ENCODE measurements at regions not wholly inside any gene's neighbourhood (a gene's known extent, or its start where the extent isn't known, plus 50 kb on each side); places are given as distances from the start of the nearest gene placed in this dataset.

DNA sequence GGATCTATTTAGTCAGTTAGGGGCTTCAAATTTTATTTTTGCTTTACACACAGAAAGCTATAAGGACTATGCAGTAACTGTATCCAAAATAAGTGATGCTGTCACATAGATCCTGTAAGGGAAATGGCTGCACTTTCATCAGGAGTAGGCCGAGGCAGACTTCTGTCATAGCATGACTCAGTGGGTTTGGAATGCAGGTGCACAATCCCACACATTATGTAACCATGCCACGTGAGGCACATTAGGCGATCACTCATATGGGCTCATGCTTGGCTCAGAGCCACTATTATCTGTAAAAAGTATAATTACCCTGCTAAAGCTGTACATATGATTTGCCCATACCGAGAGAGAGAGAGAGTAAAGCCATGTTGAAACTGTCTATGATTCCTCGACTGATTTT, 1189.4 kb upstream of the EYS start:
- H3K27me3 ChIP-seq (ENCODE audit: control insufficient read depth in 1 of 2, insufficient read depth in 2 of 2, low read length in 2 of 2), result no peaks in the 10 kb centered on the region
- no peaks in the 10 kb centered on the region for H3K9me3 ChIP-seq (ENCODE audit: control insufficient read depth in 2 of 2, low read length in 2 of 2)
- H3K4me3 ChIP-seq (ENCODE audit: low read length in 2 of 2), result no peak overlapping the region
- H3K9ac ChIP-seq (ENCODE audit: low read length in 2 of 2), result no peak overlapping the region
- no peaks in the 10 kb centered on the region for H3K4me1 ChIP-seq (ENCODE audit: control insufficient read depth, insufficient read depth, low read length)
- H3K36me3 ChIP-seq (ENCODE audit: control insufficient read depth in 2 of 2, insufficient read depth in 2 of 2, low read length in 2 of 2), result no peaks in the 10 kb centered on the region
- H3K27ac ChIP-seq (ENCODE audit: low read length), result no peak overlapping the region

DNA sequence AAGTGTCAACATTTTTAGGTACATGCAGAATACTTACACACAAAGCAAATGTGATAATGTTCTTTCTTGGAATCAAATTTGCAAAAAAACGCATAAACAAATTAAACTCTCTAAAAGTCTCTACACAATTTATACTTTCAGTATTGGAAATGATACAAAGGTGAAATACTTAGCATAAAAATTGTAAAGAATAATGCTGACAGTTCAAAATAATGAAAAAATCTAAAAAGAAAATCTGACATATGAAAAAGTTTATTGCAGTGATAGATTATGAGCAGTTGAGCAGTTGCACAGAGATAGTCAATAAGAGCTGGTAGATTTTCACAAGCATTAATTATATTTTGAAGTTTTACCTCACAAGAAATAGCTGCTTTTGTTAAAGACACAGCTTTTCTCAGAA, 1176.4 kb upstream of the EYS start:
- Histone ChIP-seq H3K4me1 (ENCODE audit: control insufficient read depth, insufficient read depth, low read length) (no peaks in the 10 kb centered on the region), H3K9ac (ENCODE audit: low read length in 2 of 2) (no peak overlapping the region), H3K27ac (ENCODE audit: low read length) (no peak overlapping the region), H3K4me3 (ENCODE audit: low read length in 2 of 2) (no peak overlapping the region), H3K36me3 (ENCODE audit: control insufficient read depth in 2 of 2, insufficient read depth in 2 of 2, low read length in 2 of 2) (no peaks in the 10 kb centered on the region), H3K9me3 (ENCODE audit: control insufficient read depth in 2 of 2, low read length in 2 of 2) (peaks cover 0 to 4% of the 10 kb centered on the region in 2 donors), H3K27me3 (ENCODE audit: control insufficient read depth in 1 of 2, insufficient read depth in 2 of 2, low read length in 2 of 2) (no peaks in the 10 kb centered on the region)

DNA sequence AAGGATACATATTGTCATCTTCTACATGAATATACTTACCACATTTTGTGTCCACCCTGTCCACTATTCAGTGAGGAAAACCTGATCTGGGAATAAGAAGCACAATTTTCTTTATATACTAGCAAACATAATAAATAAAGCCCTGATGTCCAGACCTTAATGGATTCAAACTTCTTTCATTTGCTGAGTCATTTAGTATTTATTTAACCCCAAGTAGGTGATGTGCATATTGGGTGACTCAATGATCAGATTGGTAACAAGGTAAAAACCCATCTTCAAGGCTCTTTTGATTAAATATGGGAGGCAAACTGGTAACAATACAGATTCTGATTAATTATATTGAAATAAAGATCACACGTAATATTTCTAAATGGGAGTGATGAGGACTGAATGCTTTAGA, 1159.8 kb upstream of the EYS start:
- H3K4me3 ChIP-seq (ENCODE audit: low read length in 2 of 2), result no peak overlapping the region
- no peaks in the 10 kb centered on the region for H3K4me1 ChIP-seq (ENCODE audit: control insufficient read depth, insufficient read depth, low read length)
- no peak overlapping the region for H3K27ac ChIP-seq (ENCODE audit: low read length)
- H3K9me3 ChIP-seq (ENCODE audit: control insufficient read depth in 2 of 2, low read length in 2 of 2), result no peaks in the 10 kb centered on the region
- H3K9ac ChIP-seq (ENCODE audit: low read length in 2 of 2), result no peak overlapping the region
- no peaks in the 10 kb centered on the region for H3K27me3 ChIP-seq (ENCODE audit: control insufficient read depth in 1 of 2, insufficient read depth in 2 of 2, low read length in 2 of 2)
- no peaks in the 10 kb centered on the region for H3K36me3 ChIP-seq (ENCODE audit: control insufficient read depth in 2 of 2, insufficient read depth in 2 of 2, low read length in 2 of 2)

DNA sequence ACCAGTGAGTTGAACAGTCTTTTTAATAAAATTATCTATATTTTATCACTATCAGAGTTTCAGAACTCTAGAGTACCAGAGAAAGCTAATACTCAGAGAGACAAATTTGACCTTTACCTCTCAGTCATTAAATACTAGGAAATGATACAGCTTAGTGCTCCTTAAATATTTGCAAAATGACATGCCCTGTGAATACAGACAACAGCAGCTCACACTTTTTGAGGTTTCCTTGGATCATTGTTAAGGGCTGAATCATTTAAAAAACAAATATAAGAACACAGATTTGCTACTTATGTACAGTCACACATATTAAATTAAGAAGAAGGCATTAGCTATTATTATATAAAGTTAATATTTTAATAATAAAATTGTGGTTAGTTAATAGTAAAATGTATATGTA, 1158.7 kb upstream of the EYS start:
- Histone ChIP-seq H3K36me3 (ENCODE audit: control insufficient read depth in 2 of 2, insufficient read depth in 2 of 2, low read length in 2 of 2) (no peaks in the 10 kb centered on the region), H3K9me3 (ENCODE audit: control insufficient read depth in 2 of 2, low read length in 2 of 2) (no peaks in the 10 kb centered on the region), H3K9ac (ENCODE audit: low read length in 2 of 2) (no peak overlapping the region), H3K27ac (ENCODE audit: low read length) (no peak overlapping the region), H3K4me1 (ENCODE audit: control insufficient read depth, insufficient read depth, low read length) (no peaks in the 10 kb centered on the region), H3K27me3 (ENCODE audit: control insufficient read depth in 1 of 2, insufficient read depth in 2 of 2, low read length in 2 of 2) (no peaks in the 10 kb centered on the region), H3K4me3 (ENCODE audit: low read length in 2 of 2) (no peak overlapping the region)

DNA sequence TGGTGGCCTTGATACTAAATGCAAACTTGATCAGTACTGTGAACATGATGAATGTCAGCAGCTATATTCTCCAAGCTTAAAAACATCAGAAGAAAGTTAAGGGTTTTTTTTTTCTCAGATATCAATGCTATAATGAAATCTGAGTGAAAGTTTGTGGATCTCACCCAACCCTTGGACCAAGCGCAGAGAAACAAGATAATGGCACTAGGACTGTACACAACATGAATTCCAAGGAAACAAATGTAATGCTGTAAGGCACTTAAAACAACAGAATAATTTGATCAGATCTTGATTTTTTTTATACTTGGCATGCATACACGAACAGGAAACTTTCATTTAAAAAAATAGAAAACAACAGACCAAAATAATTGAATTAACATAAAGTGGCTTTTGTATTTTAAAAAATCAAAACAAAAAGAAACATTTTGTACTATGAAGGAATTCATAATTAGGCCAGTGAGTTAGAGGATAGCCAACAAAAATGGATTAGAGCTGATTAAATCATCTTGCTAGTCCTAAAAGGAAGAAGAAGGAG, 1154.0 kb upstream of the EYS start:
- no peaks in the 10 kb centered on the region for H3K9me3 ChIP-seq (ENCODE audit: control insufficient read depth in 2 of 2, low read length in 2 of 2)
- no peak overlapping the region for H3K4me3 ChIP-seq (ENCODE audit: low read length in 2 of 2)
- H3K27ac ChIP-seq (ENCODE audit: low read length), result no peak overlapping the region
- H3K4me1 ChIP-seq (ENCODE audit: control insufficient read depth, insufficient read depth, low read length), result no peaks in the 10 kb centered on the region
- no peak overlapping the region for H3K9ac ChIP-seq (ENCODE audit: low read length in 2 of 2)
- H3K27me3 ChIP-seq (ENCODE audit: control insufficient read depth in 1 of 2, insufficient read depth in 2 of 2, low read length in 2 of 2), result no peaks in the 10 kb centered on the region
- no peaks in the 10 kb centered on the region for H3K36me3 ChIP-seq (ENCODE audit: control insufficient read depth in 2 of 2, insufficient read depth in 2 of 2, low read length in 2 of 2)

DNA sequence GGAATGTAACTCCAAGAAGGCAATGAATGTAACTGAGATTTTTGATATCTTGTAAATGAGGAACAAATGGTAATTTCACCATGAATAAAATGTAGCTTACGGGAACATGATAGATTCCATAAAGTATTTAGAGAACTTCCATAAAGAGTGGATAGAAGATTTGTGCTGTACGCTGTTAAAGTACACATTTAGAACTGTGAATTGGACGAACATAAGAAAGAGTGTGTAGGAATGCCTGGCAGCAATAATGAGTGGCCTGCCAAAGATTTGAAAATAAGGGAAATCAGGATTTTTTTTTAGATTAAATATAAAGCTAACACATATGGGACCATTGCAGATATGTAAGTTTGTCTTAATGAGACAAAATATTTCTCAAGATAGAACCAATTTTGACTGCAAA, 1153.3 kb upstream of the EYS start:
- Histone ChIP-seq H3K27me3 (ENCODE audit: control insufficient read depth in 1 of 2, insufficient read depth in 2 of 2, low read length in 2 of 2) (no peaks in the 10 kb centered on the region), H3K36me3 (ENCODE audit: control insufficient read depth in 2 of 2, insufficient read depth in 2 of 2, low read length in 2 of 2) (no peaks in the 10 kb centered on the region), H3K9me3 (ENCODE audit: control insufficient read depth in 2 of 2, low read length in 2 of 2) (no peaks in the 10 kb centered on the region), H3K9ac (ENCODE audit: low read length in 2 of 2) (no peak overlapping the region), H3K4me3 (ENCODE audit: low read length in 2 of 2) (no peak overlapping the region), H3K4me1 (ENCODE audit: control insufficient read depth, insufficient read depth, low read length) (no peaks in the 10 kb centered on the region), H3K27ac (ENCODE audit: low read length) (no peak overlapping the region)

DNA sequence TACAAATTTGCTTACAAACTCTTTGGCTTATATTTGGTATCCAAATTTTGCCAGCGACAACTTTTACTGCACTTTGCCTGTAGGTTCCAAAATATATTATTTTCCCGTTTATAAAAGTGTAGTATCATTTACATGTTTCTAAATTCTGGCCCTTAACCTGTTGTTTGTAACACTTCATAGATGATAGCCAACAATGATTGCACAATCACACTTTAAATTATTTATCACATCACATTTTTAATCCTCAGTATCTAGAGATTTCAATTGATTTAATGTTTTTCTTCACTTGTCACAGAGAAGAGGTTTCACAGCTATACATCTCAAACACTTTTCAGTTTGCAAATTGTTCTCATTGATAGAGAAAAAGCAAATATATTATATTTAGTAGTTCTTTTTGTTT, 1151.2 kb upstream of the EYS start:
- H3K27ac ChIP-seq (ENCODE audit: low read length), result no peak overlapping the region
- no peak overlapping the region for H3K9ac ChIP-seq (ENCODE audit: low read length in 2 of 2)
- no peak overlapping the region for H3K4me3 ChIP-seq (ENCODE audit: low read length in 2 of 2)
- H3K36me3 ChIP-seq (ENCODE audit: control insufficient read depth in 2 of 2, insufficient read depth in 2 of 2, low read length in 2 of 2), result no peaks in the 10 kb centered on the region
- H3K4me1 ChIP-seq (ENCODE audit: control insufficient read depth, insufficient read depth, low read length), result no peaks in the 10 kb centered on the region
- no peaks in the 10 kb centered on the region for H3K9me3 ChIP-seq (ENCODE audit: control insufficient read depth in 2 of 2, low read length in 2 of 2)
- no peaks in the 10 kb centered on the region for H3K27me3 ChIP-seq (ENCODE audit: control insufficient read depth in 1 of 2, insufficient read depth in 2 of 2, low read length in 2 of 2)

DNA sequence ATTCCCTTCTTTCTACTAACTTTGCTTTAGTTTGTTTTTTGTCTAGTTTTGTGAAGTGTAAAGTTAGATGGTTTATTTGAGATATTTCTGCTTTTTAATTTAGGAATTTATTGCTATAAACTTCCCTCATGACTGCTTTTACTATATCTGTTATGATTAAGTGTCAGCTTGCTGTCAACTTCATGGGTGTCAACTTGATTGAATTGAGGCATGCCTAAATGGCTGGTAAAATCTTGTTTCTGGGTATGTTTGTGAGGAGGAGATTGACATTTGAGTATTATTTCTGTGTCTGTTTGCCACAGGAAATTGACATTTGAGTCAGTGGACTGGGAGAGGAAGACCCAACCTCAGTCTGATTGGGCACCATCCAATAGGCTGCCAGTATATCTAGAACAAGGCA, 1147.0 kb upstream of the EYS start:
- H3K4me1 ChIP-seq (ENCODE audit: control insufficient read depth, insufficient read depth, low read length), result no peaks in the 10 kb centered on the region
- H3K27me3 ChIP-seq (ENCODE audit: control insufficient read depth in 1 of 2, insufficient read depth in 2 of 2, low read length in 2 of 2), result no peaks in the 10 kb centered on the region
- no peaks in the 10 kb centered on the region for H3K9me3 ChIP-seq (ENCODE audit: control insufficient read depth in 2 of 2, low read length in 2 of 2)
- no peak overlapping the region for H3K27ac ChIP-seq (ENCODE audit: low read length)
- no peak overlapping the region for H3K4me3 ChIP-seq (ENCODE audit: low read length in 2 of 2)
- no peaks in the 10 kb centered on the region for H3K36me3 ChIP-seq (ENCODE audit: control insufficient read depth in 2 of 2, insufficient read depth in 2 of 2, low read length in 2 of 2)
- H3K9ac ChIP-seq (ENCODE audit: low read length in 2 of 2), result no peak overlapping the region

DNA sequence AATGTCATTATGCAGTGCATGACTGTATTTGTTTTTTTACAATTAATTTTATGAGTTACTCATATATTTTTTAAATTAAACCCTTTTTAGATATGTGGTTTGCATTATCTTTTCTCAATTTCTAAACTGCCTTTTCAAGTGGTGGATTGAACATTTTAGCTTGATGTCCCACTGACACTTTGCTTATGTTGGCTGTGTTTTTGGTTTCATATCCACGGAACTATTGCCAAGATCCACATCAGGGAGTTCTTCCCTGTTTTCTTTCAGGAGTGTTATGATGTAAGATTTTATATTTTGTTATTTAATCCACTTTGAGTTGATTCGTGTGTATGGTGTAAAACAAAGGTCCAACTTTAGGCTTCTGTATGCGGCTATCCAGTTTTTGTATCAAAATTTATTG, 1144.9 kb upstream of the EYS start:
- no peaks in the 10 kb centered on the region for H3K9me3 ChIP-seq (ENCODE audit: control insufficient read depth in 2 of 2, low read length in 2 of 2)
- H3K27me3 ChIP-seq (ENCODE audit: control insufficient read depth in 1 of 2, insufficient read depth in 2 of 2, low read length in 2 of 2), result no peaks in the 10 kb centered on the region
- H3K27ac ChIP-seq (ENCODE audit: low read length), result no peak overlapping the region
- no peak overlapping the region for H3K9ac ChIP-seq (ENCODE audit: low read length in 2 of 2)
- no peak overlapping the region for H3K4me3 ChIP-seq (ENCODE audit: low read length in 2 of 2)
- H3K36me3 ChIP-seq (ENCODE audit: control insufficient read depth in 2 of 2, insufficient read depth in 2 of 2, low read length in 2 of 2), result no peaks in the 10 kb centered on the region
- no peaks in the 10 kb centered on the region for H3K4me1 ChIP-seq (ENCODE audit: control insufficient read depth, insufficient read depth, low read length)

DNA sequence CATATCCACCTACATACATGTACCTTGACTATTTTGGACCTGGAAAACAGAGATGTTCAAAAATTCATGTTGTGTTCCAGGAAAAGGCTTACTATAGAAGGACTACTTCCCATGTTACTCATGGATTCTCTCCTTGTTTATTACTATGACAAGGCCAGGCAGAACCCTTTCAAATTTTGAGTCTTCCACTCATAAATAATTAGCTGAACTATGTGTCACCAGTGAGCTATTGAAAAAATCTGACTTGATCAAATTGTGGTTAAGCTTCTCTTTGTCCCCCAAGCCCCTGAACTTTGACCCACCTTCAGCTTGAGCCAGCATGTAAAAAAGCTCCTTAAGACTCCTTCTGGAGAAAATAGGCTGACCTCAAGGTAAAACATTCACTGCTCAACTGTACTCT, 1142.8 kb upstream of the EYS start:
- Histone ChIP-seq H3K4me3 (ENCODE audit: low read length in 2 of 2) (no peak overlapping the region), H3K9ac (ENCODE audit: low read length in 2 of 2) (no peak overlapping the region), H3K36me3 (ENCODE audit: control insufficient read depth in 2 of 2, insufficient read depth in 2 of 2, low read length in 2 of 2) (no peaks in the 10 kb centered on the region), H3K27me3 (ENCODE audit: control insufficient read depth in 1 of 2, insufficient read depth in 2 of 2, low read length in 2 of 2) (no peaks in the 10 kb centered on the region), H3K27ac (ENCODE audit: low read length) (no peak overlapping the region), H3K9me3 (ENCODE audit: control insufficient read depth in 2 of 2, low read length in 2 of 2) (no peaks in the 10 kb centered on the region), H3K4me1 (ENCODE audit: control insufficient read depth, insufficient read depth, low read length) (no peaks in the 10 kb centered on the region)

DNA sequence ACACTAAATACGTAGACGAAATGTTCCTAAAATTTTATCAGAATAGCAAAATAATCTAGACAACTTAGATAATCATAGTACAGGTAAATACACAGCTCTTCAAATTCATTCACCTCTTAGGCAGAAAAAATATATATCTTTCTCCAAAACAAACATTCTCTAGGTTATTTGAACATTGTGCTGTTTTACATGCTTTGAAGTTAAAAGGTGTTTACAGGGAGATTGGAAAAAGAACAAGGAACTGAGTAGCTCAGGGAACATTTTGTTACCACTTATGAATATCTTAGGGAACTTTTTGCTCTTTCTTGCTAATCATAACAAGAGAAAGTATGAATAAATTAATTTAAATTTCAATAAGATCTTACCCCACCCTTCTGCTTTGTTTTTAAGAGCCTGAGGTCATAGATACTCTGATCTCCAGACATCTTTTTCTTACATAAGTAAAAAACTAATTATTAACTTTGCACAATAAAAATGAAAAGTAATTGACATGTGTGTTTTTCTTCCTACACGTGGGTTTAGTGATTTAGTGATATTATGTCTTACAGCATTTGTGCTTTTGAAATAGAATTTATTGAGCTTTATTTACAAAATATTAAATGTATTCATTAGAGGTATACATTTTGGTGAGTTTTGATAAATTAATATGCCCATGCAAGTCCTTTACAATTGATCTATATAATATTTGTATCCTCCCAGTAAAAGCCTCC, 1141.4 kb upstream of the EYS start:
- H3K4me1 ChIP-seq (ENCODE audit: control insufficient read depth, insufficient read depth, low read length), result no peaks in the 10 kb centered on the region
- no peaks in the 10 kb centered on the region for H3K27me3 ChIP-seq (ENCODE audit: control insufficient read depth in 1 of 2, insufficient read depth in 2 of 2, low read length in 2 of 2)

More for the DNA sequence above, 1141.4 kb upstream of the EYS start:
- H3K27ac ChIP-seq (ENCODE audit: low read length), result no peak overlapping the region
- H3K9me3 ChIP-seq (ENCODE audit: control insufficient read depth in 2 of 2, low read length in 2 of 2), result no peaks in the 10 kb centered on the region
- H3K4me3 ChIP-seq (ENCODE audit: low read length in 2 of 2), result no peak overlapping the region
- no peaks in the 10 kb centered on the region for H3K36me3 ChIP-seq (ENCODE audit: control insufficient read depth in 2 of 2, insufficient read depth in 2 of 2, low read length in 2 of 2)
- no peak overlapping the region for H3K9ac ChIP-seq (ENCODE audit: low read length in 2 of 2)
